B cell (primary cell): ENCODE measurements at regions not wholly inside any gene's neighbourhood (a gene's known extent, or its start where the extent isn't known, plus 50 kb on each side); places are given as distances from the start of the nearest gene placed in this dataset.

Experiments
- ATAC-seq: fragments of 200-7000 bp; cut with Tn5 transposase; one replicate; pipeline ENCODE4 v1.10.0; 2021; ENCODE audit warnings: low read depth, mild to moderate bottlenecking, moderate number of reproducible peaks, moderate library complexity
- CTCF ChIA-PET: fragments of 350-600 bp; sonication (Branson Sonifier 250); formaldehyde crosslinking; loops from one replicate; lab custom pipeline; 2021; ENCODE audit warnings: antibody characterized with exemption, inconsistent platforms; lab: Charles Lee
- POLR2A ChIA-PET: fragments of 350-600 bp; sonication (Branson Sonifier 250); formaldehyde crosslinking; loops from one replicate; lab custom pipeline; 2021; ENCODE audit warnings: antibody characterized with exemption; lab: Charles Lee
- DNase-seq: peaks from one replicate; pipeline ENCODE4 v3.0.0; 2013
- H2AFZ ChIP-seq: 2 replicates; pipeline ENCODE4 v1.6.1; 2012; ENCODE audit warnings: mild to moderate bottlenecking, low read depth, low read length; ENCODE audit not compliant: insufficient read depth, poor library complexity, severe bottlenecking
- H3K27ac ChIP-seq, 2 donors: 1 replicate in 1 of 2; 2 replicates in 1 of 2; pipeline ENCODE4 v1.5.1; 2012 to 2013; ENCODE audit warnings: low read length in 2 of 2, mild to moderate bottlenecking in 2 of 2, moderate library complexity in 1 of 2
- H3K27me3 ChIP-seq, 4 experiments: fragments of 200-600 bp in 1 of 4; sonication (generic) in 1 of 4; replicated peaks in 1 of 4; 1 replicate in 2 of 4; 2 replicates in 2 of 4; pipeline versions ENCODE4 v1.6.1 to v1.7.0; 2013 to 2016; ENCODE audit warnings: low read length in 3 of 4, mild to moderate bottlenecking in 2 of 4, mixed read lengths in 1 of 4, moderate library complexity in 1 of 4; ENCODE audit not compliant: insufficient read depth in 4 of 4, control insufficient read depth in 3 of 4; ENCODE audit errors: control extremely low read depth in 1 of 4
- H3K36me3 ChIP-seq, 2 experiments: replicated peaks in 1 of 2; 1 replicate in 1 of 2; 2 replicates in 1 of 2; pipeline versions ENCODE4 v1.6.1 to v1.7.1; 2013; ENCODE audit warnings: low read length in 1 of 2; ENCODE audit not compliant: insufficient read depth in 2 of 2, control insufficient read depth in 1 of 2; ENCODE audit errors: control extremely low read depth in 1 of 2, extremely low read depth in 1 of 2
- H3K4me1 ChIP-seq, 2 donors: fragments of 200-600 bp in 1 of 2; sonication (generic) in 1 of 2; 1 replicate in 1 of 2; 2 replicates in 1 of 2; pipeline versions ENCODE4 v1.5.1 to v1.6.1; 2013 to 2017; ENCODE audit warnings: low read length in 2 of 2; ENCODE audit not compliant: control insufficient read depth in 2 of 2, insufficient read depth in 2 of 2
- H3K4me2 ChIP-seq: replicated peaks from 2 replicates; pipeline ENCODE3; 2012; ENCODE audit warnings: mild to moderate bottlenecking, low read depth, low read length; ENCODE audit not compliant: poor library complexity, severe bottlenecking
- H3K4me3 ChIP-seq, 5 experiments: fragments of 200-600 bp in 1 of 5; sonication (generic) in 1 of 5; 1 replicate in 3 of 5; 2 replicates in 2 of 5; pipeline versions ENCODE4 v1.5.1 to v1.7.0; 2011 to 2016; ENCODE audit warnings: low read length in 4 of 5, mild to moderate bottlenecking in 4 of 5, low read depth in 2 of 5, control low read depth in 1 of 5, moderate library complexity in 1 of 5; ENCODE audit not compliant: insufficient read depth in 1 of 5; ENCODE audit errors: control extremely low read depth in 1 of 5, extremely low read depth in 1 of 5
- H3K79me2 ChIP-seq: fragments of 200-600 bp; sonication (generic); one replicate; pipeline ENCODE4 v1.6.0; 2016; ENCODE audit warnings: low read length; ENCODE audit not compliant: control insufficient read depth, insufficient read depth
- H3K9ac ChIP-seq: fragments of 200-600 bp; sonication (generic); 2 replicates; pipeline ENCODE4 v1.6.1; 2017; ENCODE audit warnings: mild to moderate bottlenecking, low read length, moderate library complexity
- H3K9me3 ChIP-seq, 3 donors: one replicate each; pipeline versions ENCODE4 v1.6.1 to v1.7.1; 2013; ENCODE audit warnings: low read length in 2 of 3; ENCODE audit not compliant: control insufficient read depth in 2 of 3, insufficient read depth in 1 of 3; ENCODE audit errors: control extremely low read depth in 1 of 3
- H4K20me1 ChIP-seq: 2 replicates; pipeline ENCODE4 v1.6.0; 2012; ENCODE audit warnings: mild to moderate bottlenecking, low read length; ENCODE audit not compliant: insufficient read depth, control insufficient read depth, poor library complexity, severe bottlenecking
- H3K27ac Mint-ChIP-seq: one replicate; pipeline ENCODE4 v1.8.0; 2021; ENCODE audit warnings: mixed read lengths
- H3K27me3 Mint-ChIP-seq: one replicate; pipeline ENCODE4 v1.8.0; 2021; ENCODE audit warnings: mixed read lengths
- H3K4me1 Mint-ChIP-seq: one replicate; pipeline ENCODE4 v1.8.0; 2021; ENCODE audit warnings: mixed read lengths
- H3K4me3 Mint-ChIP-seq: one replicate; pipeline ENCODE4 v1.8.0; 2021; ENCODE audit warnings: mixed read lengths
- H3K9me3 Mint-ChIP-seq: one replicate; pipeline ENCODE4 v1.8.0; 2022; ENCODE audit warnings: mixed read lengths; ENCODE audit not compliant: insufficient read depth
- CTCF ChIP-seq: fragments of 200-600 bp; IDR thresholded peaks from one replicate; pipeline ENCODE4 v1.8.0; 2022; ENCODE audit warnings: antibody characterized with exemption, mild to moderate bottlenecking
- EZH2 ChIP-seq: IDR thresholded peaks from 2 replicates; pipeline ENCODE4 v1.6.1; 2012; ENCODE audit warnings: borderline replicate concordance, low read depth, mild to moderate bottlenecking, moderate library complexity, low read length; ENCODE audit not compliant: insufficient read depth, poor library complexity, severe bottlenecking
- WGBS: methylation state at CpG from one replicate; pipeline ENCODE4 v1.1.5; 2013; ENCODE audit warnings: missing lambda C conversion rate; ENCODE audit not compliant: insufficient coverage; 5-methylcytosine and 5-hydroxymethylcytosine counted together
- intact Hi-C: fragments of 100-400 bp; cut with micrococcal nuclease; formaldehyde crosslinking; loops from one replicate; pipeline ENCODE4 v1.10.0; 2022

GRCh38 chr12:105479710-105480109 is 149.2 kb downstream of the C12orf75 start:
- intact Hi-C loops, result no loop called here
- no CpG with 5 or more reads among the region's 1 CpG for WGBS
- TF ChIP-seq EZH2 (no peak), CTCF (no peak)
- Mint-ChIP-seq H3K27me3 (peaks cover 17% of the 10 kb centered on the region), H3K27ac (no peak overlapping the region), H3K4me1 (no peaks in the 10 kb centered on the region), H3K4me3 (no peak overlapping the region), H3K9me3 (no peaks in the 10 kb centered on the region)
- Histone ChIP-seq H3K27me3 (peaks cover 0 to 4% (median 0%) of the 10 kb centered on the region in 4 experiments), H3K27ac (no peak overlapping the region), H3K36me3 (no peaks in the 10 kb centered on the region), H3K9me3 (no peaks in the 10 kb centered on the region), H2AFZ (no peak overlapping the region), H3K4me2 (no peak overlapping the region), H3K79me2 (no peaks in the 10 kb centered on the region), H4K20me1 (no peaks in the 10 kb centered on the region), H3K9ac (no peak overlapping the region), H3K4me3 (no peak overlapping the region), H3K4me1 (no peaks in the 10 kb centered on the region)
- DNase-seq (no peak), ATAC-seq (no peak)
- ChIA-PET CTCF (no interaction called here), POLR2A (no interaction called here)

DNA sequence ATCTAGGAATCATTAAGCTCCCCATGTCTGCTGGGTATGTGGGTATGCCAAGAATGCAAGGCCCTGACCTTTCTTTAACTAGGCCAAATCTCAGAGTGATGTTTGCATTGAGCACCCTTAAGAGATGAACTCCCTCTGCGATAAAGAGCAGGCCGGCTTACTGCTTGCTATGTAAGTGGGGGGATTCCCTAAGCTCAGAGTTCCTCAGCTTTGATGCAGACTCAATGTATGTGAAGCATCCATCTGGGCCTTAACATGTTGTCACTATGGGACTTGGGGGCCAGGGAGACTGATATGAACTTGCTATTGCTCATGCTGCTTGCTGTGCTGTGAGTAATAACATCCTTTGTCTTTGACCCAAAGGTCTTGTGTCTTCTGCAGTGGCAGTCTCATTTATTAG is 149.7 kb downstream of the C12orf75 start:
- intact Hi-C loops, result no loop called here
- no peak overlapping the region for H3K9ac ChIP-seq
- TF ChIP-seq EZH2, result no peak
- TF ChIP-seq CTCF, result no peak
- no peak overlapping the region for H3K4me2 ChIP-seq
- H3K4me1 Mint-ChIP-seq, result no peaks in the 10 kb centered on the region
- no peaks in the 10 kb centered on the region for H3K79me2 ChIP-seq
- no peak overlapping the region for H2AFZ ChIP-seq
- peaks cover 0 to 2% (median 0%) of the 10 kb centered on the region in 4 experiments for H3K27me3 ChIP-seq
- 100% methylated on average over 2 of the region's 2 CpGs for WGBS
- no peaks in the 10 kb centered on the region for H4K20me1 ChIP-seq
- H3K9me3 ChIP-seq, result no peaks in the 10 kb centered on the region
- H3K27ac Mint-ChIP-seq, result no peak overlapping the region
- H3K27me3 Mint-ChIP-seq, result peaks cover 17% of the 10 kb centered on the region
- H3K4me3 ChIP-seq, result no peak overlapping the region
- H3K9me3 Mint-ChIP-seq, result no peaks in the 10 kb centered on the region
- ChIA-PET CTCF (no interaction called here), POLR2A (no interaction called here)
- no peaks in the 10 kb centered on the region for H3K36me3 ChIP-seq
- no peak overlapping the region for H3K4me3 Mint-ChIP-seq
- ATAC-seq (no peak), DNase-seq (no peak)
- H3K27ac ChIP-seq, result no peak overlapping the region
- H3K4me1 ChIP-seq, result no peaks in the 10 kb centered on the region
